Common myeloid progenitor, CD34-positive (primary cell): ENCODE measurements at regions not wholly inside any gene's neighbourhood (a gene's known extent, or its start where the extent isn't known, plus 50 kb on each side); places are given as distances from the start of the nearest gene placed in this dataset.

Experiments used
- CTCF ChIA-PET: fragments of 350-600 bp; sonication (Branson Sonifier 250); formaldehyde crosslinking; loops from one replicate; lab custom pipeline; 2021; ENCODE audit warnings: antibody characterized with exemption; lab: Charles Lee
- POLR2A ChIA-PET: fragments of 350-600 bp; sonication (Branson Sonifier 250); formaldehyde crosslinking; loops from one replicate; lab custom pipeline; 2021; ENCODE audit warnings: antibody characterized with exemption; lab: Charles Lee
- DNase-seq, 3 donors: peaks; one replicate each; pipeline versions ENCODE4 v3.0.0 to v3.0.0-alpha.2; 2013
- H3K27ac ChIP-seq, 2 experiments: 1 replicate in 1 of 2; 2 replicates in 1 of 2; pipeline ENCODE4 v1.7.0; 2013; ENCODE audit warnings: inconsistent platforms in 2 of 2, low read length in 2 of 2, mild to moderate bottlenecking in 2 of 2, low read depth in 1 of 2, moderate library complexity in 1 of 2; ENCODE audit not compliant: severe bottlenecking in 2 of 2, insufficient read depth in 1 of 2, poor library complexity in 1 of 2
- H3K27me3 ChIP-seq, 5 experiments: replicated peaks in 2 of 5; 1 replicate in 3 of 5; 2 replicates in 2 of 5; pipeline versions ENCODE4 v1.6.1 to v1.7.0; 2013; ENCODE audit warnings: low read length in 4 of 5, mild to moderate bottlenecking in 2 of 5, moderate library complexity in 2 of 5, inconsistent platforms in 1 of 5; ENCODE audit not compliant: insufficient read depth in 5 of 5, control insufficient read depth in 4 of 5
- H3K36me3 ChIP-seq, 4 experiments: 1 replicate in 2 of 4; 2 replicates in 2 of 4; pipeline versions ENCODE4 v1.6.1 to v1.7.0; 2013; ENCODE audit warnings: low read length in 3 of 4, control low read depth in 1 of 4, mild to moderate bottlenecking in 1 of 4; ENCODE audit not compliant: control insufficient read depth in 4 of 4, insufficient read depth in 4 of 4
- H3K4me1 ChIP-seq, 4 experiments: 1 replicate in 3 of 4; 2 replicates in 1 of 4; pipeline versions ENCODE4 v1.6.1 to v1.7.1; 2013; ENCODE audit warnings: low read length in 3 of 4, mild to moderate bottlenecking in 3 of 4, control low read depth in 1 of 4, inconsistent platforms in 1 of 4, moderate library complexity in 1 of 4; ENCODE audit not compliant: control insufficient read depth in 4 of 4, insufficient read depth in 4 of 4; ENCODE audit errors: control extremely low read depth in 1 of 4
- H3K4me3 ChIP-seq, 7 experiments: 1 replicate in 4 of 7; 2 replicates in 3 of 7; pipeline versions ENCODE4 v1.5.1 to v1.7.0; 2013; ENCODE audit warnings: mild to moderate bottlenecking in 7 of 7, low read length in 6 of 7, moderate library complexity in 6 of 7, inconsistent platforms in 2 of 7, low read depth in 2 of 7, control low read depth in 1 of 7; ENCODE audit not compliant: insufficient read depth in 4 of 7, control insufficient read depth in 1 of 7; ENCODE audit errors: extremely low read depth in 1 of 7
- H3K9me3 ChIP-seq, 5 experiments: 1 replicate in 4 of 5; 2 replicates in 1 of 5; pipeline versions ENCODE4 v1.6.1 to v1.7.1; 2013; ENCODE audit warnings: low read length in 4 of 5, mild to moderate bottlenecking in 2 of 5, inconsistent platforms in 1 of 5, low read depth in 1 of 5, moderate library complexity in 1 of 5; ENCODE audit not compliant: control insufficient read depth in 4 of 5, insufficient read depth in 2 of 5; ENCODE audit errors: control extremely low read depth in 1 of 5
- WGBS: methylation state at CpG from one replicate; pipeline ENCODE4 v1.1.5; 2013; ENCODE audit not compliant: insufficient coverage; 5-methylcytosine and 5-hydroxymethylcytosine counted together

GRCh38 chr14:36430169-36430568 is 89.9 kb downstream of the NKX2-1 start:
- no peak overlapping the region for H3K27ac ChIP-seq
- DNase-seq: no peak
- WGBS: 43% methylated on average over 4 of the region's 4 CpGs
- ChIA-PET CTCF (interaction anchor here (1.4 kb wide), 1 partner anchor 11 kb away, joined by 3 read pairs; no protein-coding TSS in a partner anchor), POLR2A (no interaction called here)
- no peaks in the 10 kb centered on the region for H3K9me3 ChIP-seq
- H3K4me3 ChIP-seq: no peak overlapping the region
- no peaks in the 10 kb centered on the region for H3K4me1 ChIP-seq
- H3K27me3 ChIP-seq: peaks cover 0 to 3% (median 0%) of the 10 kb centered on the region in 5 experiments
- no peaks in the 10 kb centered on the region for H3K36me3 ChIP-seq

GRCh38 chr14:36429692-36430091 is 90.3 kb downstream of the NKX2-1 start:
- ChIA-PET CTCF (interaction anchor here (1.4 kb wide), 1 partner anchor 12 kb away, joined by 3 read pairs; no protein-coding TSS in a partner anchor), POLR2A (no interaction called here)
- Histone ChIP-seq H3K4me1 (no peaks in the 10 kb centered on the region), H3K27me3 (peaks cover 0 to 3% (median 0%) of the 10 kb centered on the region in 5 experiments), H3K4me3 (no peak overlapping the region), H3K27ac (no peak overlapping the region), H3K9me3 (no peaks in the 10 kb centered on the region), H3K36me3 (no peaks in the 10 kb centered on the region)
- 100% methylated on average over 1 of the region's 2 CpGs for WGBS
- DNase-seq: no peak

- no peak for DNase-seq
- H3K27me3 ChIP-seq: peaks cover 0 to 3% (median 0%) of the 10 kb centered on the region in 5 experiments
- 96% methylated on average over 3 of the region's 6 CpGs for WGBS
- no peak overlapping the region for H3K27ac ChIP-seq
- POLR2A ChIA-PET: no interaction called here
- CTCF ChIA-PET: no interaction called here
- no peaks in the 10 kb centered on the region for H3K4me1 ChIP-seq
- no peaks in the 10 kb centered on the region for H3K36me3 ChIP-seq
- H3K9me3 ChIP-seq: no peaks in the 10 kb centered on the region
- no peak overlapping the region for H3K4me3 ChIP-seq
Observed at GRCh38 chr14:36428350-36428749, 91.7 kb downstream of the NKX2-1 start.

- peaks cover 0 to 3% (median 0%) of the 10 kb centered on the region in 5 experiments for H3K27me3 ChIP-seq
- POLR2A ChIA-PET: no interaction called here
- no peak overlapping the region for H3K27ac ChIP-seq
- H3K4me3 ChIP-seq: no peak overlapping the region
- WGBS: no CpG with 5 or more reads among the region's 1 CpG
- H3K36me3 ChIP-seq: no peaks in the 10 kb centered on the region
- no peaks in the 10 kb centered on the region for H3K9me3 ChIP-seq
- no peak for DNase-seq
- CTCF ChIA-PET: interaction anchor here (0.9 kb wide), 1 partner anchor 12 kb away, joined by 3 read pairs; no protein-coding TSS in a partner anchor
- H3K4me1 ChIP-seq: no peaks in the 10 kb centered on the region
Observed at GRCh38 chr14:36426836-36427235, 93.2 kb downstream of the NKX2-1 start.

- no peak for DNase-seq
- no peaks in the 10 kb centered on the region for H3K4me1 ChIP-seq
- H3K27me3 ChIP-seq: peaks cover 0 to 3% (median 0%) of the 10 kb centered on the region in 5 experiments
- H3K36me3 ChIP-seq: no peaks in the 10 kb centered on the region
- no peak overlapping the region for H3K4me3 ChIP-seq
- no peak overlapping the region for H3K27ac ChIP-seq
- CTCF ChIA-PET: no interaction called here
- no peaks in the 10 kb centered on the region for H3K9me3 ChIP-seq
- POLR2A ChIA-PET: no interaction called here
Observed at GRCh38 chr14:36426113-36426512, 93.9 kb downstream of the NKX2-1 start.

GRCh38 chr14:36424478-36425102 is 95.4 kb downstream of the NKX2-1 start:
- POLR2A ChIA-PET: no interaction called here
- no peaks in the 10 kb centered on the region for H3K36me3 ChIP-seq
- WGBS: 75% methylated on average over 1 of the region's 3 CpGs
- H3K4me3 ChIP-seq: no peak overlapping the region
- H3K4me1 ChIP-seq: no peaks in the 10 kb centered on the region
- no peaks in the 10 kb centered on the region for H3K27me3 ChIP-seq
- no peak for DNase-seq
- CTCF ChIA-PET: no interaction called here
- H3K27ac ChIP-seq: no peak overlapping the region
- no peaks in the 10 kb centered on the region for H3K9me3 ChIP-seq

GRCh38 chr14:36423430-36423829 is 96.6 kb downstream of the NKX2-1 start:
- WGBS: 88% methylated on average over 5 of the region's 5 CpGs

More at GRCh38 chr14:36423430-36423829, 96.6 kb downstream of the NKX2-1 start:
- Histone ChIP-seq H3K27me3 (no peaks in the 10 kb centered on the region), H3K4me1 (no peaks in the 10 kb centered on the region), H3K4me3 (no peak overlapping the region), H3K9me3 (no peaks in the 10 kb centered on the region), H3K27ac (no peak overlapping the region), H3K36me3 (no peaks in the 10 kb centered on the region)
- DNase-seq: no peak
- ChIA-PET POLR2A (no interaction called here), CTCF (no interaction called here)
